Memory B cell (primary cell): ENCODE measurements at regions not wholly inside any gene's neighbourhood (a gene's known extent, or its start where the extent isn't known, plus 50 kb on each side); places are given as distances from the start of the nearest gene placed in this dataset.
"Not testable (repeated sequence)": the region's sequence is repeated elsewhere in the genome, so short reads cannot be mapped to it uniquely, and the experiment has no call there.

Source experiments
- ATAC-seq: fragments of 150-1000 bp; cut with Tn5 transposase; 2 replicates; pipeline ENCODE4 v1.10.0; 2021; ENCODE audit warnings: low read depth, mild to moderate bottlenecking, moderate library complexity
- DNase-seq, 2 donors: peaks; one replicate each; pipeline ENCODE4 v3.0.0; 2022; ENCODE audit warnings: low spot score in 2 of 2
- H3K27ac Mint-ChIP-seq: one replicate; pipeline ENCODE4 v1.8.0; 2022; ENCODE audit warnings: mild to moderate bottlenecking, moderate library complexity, mixed read lengths
- H3K27me3 Mint-ChIP-seq: one replicate; pipeline ENCODE4 v1.8.0; 2022; ENCODE audit warnings: mixed read lengths
- H3K36me3 Mint-ChIP-seq: one replicate; pipeline ENCODE4 v1.8.0; 2022; ENCODE audit warnings: mild to moderate bottlenecking, mixed read lengths
- H3K4me1 Mint-ChIP-seq: one replicate; pipeline ENCODE4 v1.8.0; 2022; ENCODE audit warnings: mixed read lengths
- H3K4me3 Mint-ChIP-seq: one replicate; pipeline ENCODE4 v1.8.0; 2022; ENCODE audit warnings: mild to moderate bottlenecking, moderate library complexity, mixed read lengths
- H3K9me3 Mint-ChIP-seq: one replicate; pipeline ENCODE4 v1.8.0; 2022; ENCODE audit warnings: mixed read lengths

DNA sequence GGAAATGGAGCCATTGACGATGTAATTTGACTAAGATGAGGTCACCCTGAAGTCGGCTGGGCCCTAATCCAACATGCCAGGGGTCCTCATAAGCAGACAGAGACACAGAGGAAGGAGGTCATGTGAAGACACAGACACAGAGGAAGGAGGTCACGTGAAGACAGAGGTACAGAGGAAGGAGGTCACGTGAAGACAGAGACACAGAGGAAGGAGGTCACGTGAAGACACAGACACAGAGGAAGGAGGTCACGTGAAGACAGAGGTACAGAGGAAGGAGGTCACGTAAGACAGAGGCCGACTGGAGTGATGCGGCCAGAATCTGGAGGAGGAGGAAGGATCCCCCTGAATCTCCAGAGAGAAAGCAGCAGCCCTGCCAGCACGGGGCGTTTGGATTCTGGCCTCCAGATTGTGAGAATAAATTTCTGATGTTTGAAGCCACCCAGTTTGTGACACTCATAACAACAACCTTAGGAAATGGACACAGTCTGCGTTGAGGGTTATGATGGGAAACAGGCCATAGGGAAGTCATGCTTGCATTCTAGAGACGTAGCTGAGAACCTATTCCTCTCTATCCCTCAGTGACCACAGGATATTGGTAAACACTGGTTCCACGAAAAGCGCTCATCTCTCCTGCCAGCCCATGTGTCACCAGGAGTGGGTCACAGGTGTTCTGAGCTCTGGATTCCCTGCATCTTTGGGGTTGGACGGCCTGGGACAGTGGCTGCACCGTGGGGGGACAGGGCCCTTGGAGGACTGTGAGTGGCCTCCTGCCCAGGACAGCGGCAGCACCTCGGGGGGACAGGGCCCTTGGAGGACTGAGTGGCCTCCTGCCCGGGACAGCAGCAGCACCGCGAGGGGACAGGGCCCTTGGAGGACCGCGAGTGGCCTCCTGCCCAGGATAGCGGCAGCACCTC is 108.5 kb downstream of the SOX1 start:
- ATAC-seq (no peak), DNase-seq (no peak)
- H3K4me3 Mint-ChIP-seq: no peak overlapping the region
- H3K4me1 Mint-ChIP-seq: no peaks in the 10 kb centered on the region
- no peaks in the 10 kb centered on the region for H3K36me3 Mint-ChIP-seq
- H3K9me3 Mint-ChIP-seq: peaks cover 5% of the 10 kb centered on the region
- peaks cover 6% of the 10 kb centered on the region for H3K27me3 Mint-ChIP-seq
- no peak overlapping the region for H3K27ac Mint-ChIP-seq

DNA sequence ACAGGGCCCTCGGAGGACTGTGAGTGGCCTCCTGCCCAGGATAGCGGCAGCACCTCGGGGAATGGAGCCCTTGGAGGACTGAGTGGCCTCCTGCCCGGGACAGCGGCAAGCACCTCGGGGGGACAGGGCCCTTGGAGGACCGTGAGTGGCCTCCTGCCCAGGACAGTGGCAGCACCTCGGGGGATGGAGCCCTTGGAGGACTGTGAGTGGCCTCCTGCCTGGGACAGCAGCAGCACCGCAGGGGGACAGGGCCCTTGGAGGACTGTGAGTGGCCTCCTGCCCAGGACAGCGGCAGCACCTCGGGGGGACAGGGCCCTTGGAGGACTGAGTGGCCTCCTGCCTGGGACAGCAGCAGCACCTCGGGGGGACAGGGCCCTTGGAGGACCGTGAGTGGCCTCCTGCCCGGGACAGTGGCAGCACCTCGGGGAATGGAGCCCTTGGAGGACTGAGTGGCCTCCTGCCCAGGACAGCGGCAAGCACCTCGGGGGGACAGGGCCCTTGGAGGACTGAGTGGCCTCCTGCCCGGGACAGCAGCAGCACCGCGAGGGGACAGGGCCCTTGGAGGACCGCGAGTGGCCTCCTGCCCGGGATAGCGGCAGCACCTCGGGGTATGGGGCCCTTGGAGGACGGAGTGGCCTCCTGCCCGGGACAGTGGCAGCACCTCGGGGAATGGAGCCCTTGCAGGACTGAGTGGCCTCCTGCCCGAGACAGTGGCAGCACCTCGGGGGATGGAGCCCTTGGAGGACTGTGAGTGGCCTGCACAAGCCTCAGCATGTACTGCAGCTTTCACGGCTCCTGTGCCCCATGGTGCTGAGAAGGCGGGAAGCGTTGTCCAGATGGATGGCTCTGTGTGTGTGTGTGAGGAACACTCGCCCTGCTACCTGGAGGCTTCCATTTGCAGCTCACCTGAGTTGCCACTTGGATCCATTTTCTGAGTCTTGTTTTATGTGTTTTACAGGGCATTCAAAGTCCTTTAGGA is 109.5 kb downstream of the SOX1 start:
- not testable (repeated sequence) for H3K4me1 Mint-ChIP-seq, ATAC-seq, H3K4me3 Mint-ChIP-seq, H3K27me3 Mint-ChIP-seq, H3K27ac Mint-ChIP-seq, H3K9me3 Mint-ChIP-seq, H3K36me3 Mint-ChIP-seq, DNase-seq

DNA sequence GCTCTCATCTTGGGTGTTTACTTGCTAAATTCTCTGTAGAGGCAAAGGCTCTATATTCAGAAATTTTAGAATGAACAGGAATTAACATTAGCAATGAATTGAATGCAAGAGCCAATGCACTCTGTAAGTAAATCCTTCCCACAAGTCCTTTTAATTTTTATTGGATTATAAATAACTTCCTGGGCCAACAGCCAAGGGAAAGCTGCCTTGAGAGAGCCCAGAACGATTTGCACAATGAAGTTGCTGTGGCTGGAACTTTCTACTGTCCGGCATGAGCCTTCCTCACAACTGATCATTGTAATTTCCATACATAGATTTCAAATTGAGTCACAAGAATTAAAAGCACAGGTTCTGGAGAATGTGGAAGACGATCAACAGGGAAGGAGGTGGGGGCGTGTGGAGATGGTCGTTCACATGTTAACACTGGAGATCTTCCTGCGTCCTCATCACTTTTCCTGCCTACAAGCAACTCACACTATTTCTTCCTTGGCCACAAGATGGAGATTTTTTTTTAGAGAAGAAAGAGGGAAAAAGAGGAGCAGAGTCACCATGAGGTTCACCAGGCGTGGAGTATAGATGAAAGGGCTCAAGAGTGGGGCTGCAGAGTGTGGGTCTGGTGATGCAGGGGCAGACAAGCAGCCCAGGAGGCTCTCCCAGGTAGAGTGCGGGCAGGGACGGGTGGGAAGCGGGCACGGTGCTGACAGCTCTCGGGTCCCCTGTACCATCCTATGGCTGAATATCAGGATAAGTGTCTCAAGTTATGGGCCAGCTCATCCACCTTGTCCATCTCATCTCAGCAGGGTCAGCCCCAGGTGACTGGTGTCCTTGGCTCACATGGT is 110.7 kb downstream of the SOX1 start:
- ATAC-seq (no peak), DNase-seq (no peak)
- peaks cover 2% of the 10 kb centered on the region for H3K27me3 Mint-ChIP-seq
- H3K36me3 Mint-ChIP-seq: no peaks in the 10 kb centered on the region
- H3K9me3 Mint-ChIP-seq: peaks cover 4% of the 10 kb centered on the region
- no peaks in the 10 kb centered on the region for H3K4me1 Mint-ChIP-seq
- H3K27ac Mint-ChIP-seq: no peak overlapping the region
- H3K4me3 Mint-ChIP-seq: no peak overlapping the region

DNA sequence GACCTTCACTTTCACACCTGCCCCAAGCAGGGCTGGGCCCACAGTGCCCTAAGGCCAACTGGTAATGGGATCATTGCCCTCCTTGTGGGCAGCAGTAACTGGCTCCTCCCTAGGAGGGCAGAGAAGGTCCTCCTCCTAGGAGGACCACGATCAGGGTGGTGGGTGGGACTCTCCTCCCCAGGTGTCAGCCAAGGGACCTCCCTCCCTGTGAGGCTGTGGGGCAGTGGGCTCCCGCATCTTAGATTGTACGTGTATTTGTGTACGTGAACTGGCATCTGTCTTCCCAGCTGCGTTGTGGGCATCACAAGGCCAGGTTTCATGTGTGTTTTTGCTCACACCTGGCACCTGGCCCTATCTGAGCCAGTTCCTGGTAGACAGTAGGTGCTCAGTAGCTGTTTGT is 111.8 kb downstream of the SOX1 start:
- Mint-ChIP-seq H3K36me3 (no peaks in the 10 kb centered on the region), H3K4me3 (no peak overlapping the region), H3K4me1 (no peaks in the 10 kb centered on the region), H3K27me3 (peaks cover 2% of the 10 kb centered on the region), H3K9me3 (peaks cover 3% of the 10 kb centered on the region), H3K27ac (no peak overlapping the region)
- no peak for ATAC-seq
- DNase-seq: no peak

DNA sequence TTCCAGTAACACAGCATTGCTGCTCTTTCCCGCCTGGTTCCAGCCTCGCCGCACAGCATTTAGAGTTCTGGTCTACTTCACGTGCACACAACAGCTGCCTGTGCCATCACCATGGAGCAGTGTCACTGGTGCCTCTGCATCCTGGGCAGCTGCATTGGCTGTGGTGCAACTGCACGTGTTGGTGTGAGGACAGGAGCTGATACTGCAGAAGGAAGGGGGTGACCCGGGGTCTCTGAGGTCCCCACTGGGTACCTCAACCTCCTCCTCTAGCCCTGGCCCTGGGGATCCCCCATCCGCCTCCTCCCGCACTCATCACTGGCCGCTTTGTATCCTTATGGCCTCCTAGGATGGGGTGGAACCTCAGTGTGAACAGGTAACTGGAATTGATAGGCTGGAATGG is 112.5 kb downstream of the SOX1 start:
- no peak for ATAC-seq
- no peak overlapping the region for H3K27ac Mint-ChIP-seq
- H3K36me3 Mint-ChIP-seq: no peaks in the 10 kb centered on the region
- H3K9me3 Mint-ChIP-seq: peaks cover 2% of the 10 kb centered on the region
- DNase-seq: no peak
- peaks cover 2% of the 10 kb centered on the region for H3K27me3 Mint-ChIP-seq
- no peak overlapping the region for H3K4me3 Mint-ChIP-seq
- H3K4me1 Mint-ChIP-seq: no peaks in the 10 kb centered on the region

DNA sequence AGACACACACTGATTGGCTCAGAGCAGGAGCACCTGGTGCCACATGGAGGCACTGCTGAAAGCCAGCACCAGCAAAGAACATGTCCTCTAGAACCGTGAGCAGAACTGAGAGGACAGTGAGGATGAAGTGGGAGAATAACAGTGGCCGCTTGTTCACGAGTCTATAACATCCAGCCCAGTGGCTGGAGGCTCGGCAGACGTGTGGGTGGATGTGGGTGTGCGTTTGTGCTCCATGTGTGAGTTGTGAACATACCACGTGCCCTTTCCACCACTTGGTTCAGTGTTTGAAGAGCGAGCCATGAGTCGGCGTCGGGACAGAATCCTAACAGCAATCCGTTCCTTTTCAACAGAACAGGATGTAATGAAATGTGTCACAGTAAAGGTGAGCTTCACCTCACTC is 113.0 kb downstream of the SOX1 start:
- Mint-ChIP-seq H3K4me1 (no peaks in the 10 kb centered on the region), H3K27ac (no peak overlapping the region), H3K4me3 (no peak overlapping the region), H3K36me3 (no peaks in the 10 kb centered on the region), H3K27me3 (peaks cover 2% of the 10 kb centered on the region), H3K9me3 (peaks cover 2% of the 10 kb centered on the region)
- no peak for DNase-seq
- no peak for ATAC-seq

DNA sequence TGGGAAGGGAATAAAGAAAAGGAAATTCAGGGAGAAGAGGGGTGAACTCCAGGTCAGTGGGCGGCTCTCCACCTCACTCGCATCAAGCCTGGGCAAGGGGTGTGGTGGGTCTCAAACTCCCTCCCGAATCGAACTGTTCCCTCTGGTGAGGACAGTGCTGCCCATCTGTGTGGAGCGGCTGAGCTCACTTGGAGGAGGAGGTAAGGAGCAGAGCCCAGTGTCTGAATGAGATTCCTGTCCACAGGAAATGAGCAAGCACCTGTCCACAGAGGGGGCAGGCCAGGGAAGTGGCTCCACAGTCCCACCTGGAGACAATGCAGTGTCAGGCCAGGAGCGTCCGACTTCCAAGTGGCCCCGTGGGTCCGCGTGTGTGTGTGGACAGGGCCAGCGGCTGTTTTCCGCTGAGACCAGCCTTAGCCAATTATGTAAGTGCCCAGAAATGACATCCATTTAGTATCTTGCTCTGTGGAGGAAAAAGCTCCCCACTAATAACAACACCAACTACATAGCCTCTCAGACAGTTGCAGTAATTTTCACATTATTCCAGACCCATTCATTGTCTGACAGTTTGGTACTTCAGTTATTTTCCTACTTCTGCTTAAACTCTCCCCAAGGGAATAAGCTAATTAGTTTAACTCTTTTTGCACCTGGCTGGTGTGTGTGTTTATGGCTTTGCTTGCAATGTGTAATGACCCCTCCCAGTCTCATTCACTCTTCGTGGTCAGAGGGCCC is 114.6 kb downstream of the SOX1 start:
- no peak overlapping the region for H3K27ac Mint-ChIP-seq
- no peak overlapping the region for H3K4me3 Mint-ChIP-seq
- no peaks in the 10 kb centered on the region for H3K36me3 Mint-ChIP-seq
- DNase-seq: no peak
- H3K9me3 Mint-ChIP-seq: peaks cover 3% of the 10 kb centered on the region
- no peak for ATAC-seq
- H3K4me1 Mint-ChIP-seq: no peaks in the 10 kb centered on the region
- H3K27me3 Mint-ChIP-seq: no peaks in the 10 kb centered on the region

DNA sequence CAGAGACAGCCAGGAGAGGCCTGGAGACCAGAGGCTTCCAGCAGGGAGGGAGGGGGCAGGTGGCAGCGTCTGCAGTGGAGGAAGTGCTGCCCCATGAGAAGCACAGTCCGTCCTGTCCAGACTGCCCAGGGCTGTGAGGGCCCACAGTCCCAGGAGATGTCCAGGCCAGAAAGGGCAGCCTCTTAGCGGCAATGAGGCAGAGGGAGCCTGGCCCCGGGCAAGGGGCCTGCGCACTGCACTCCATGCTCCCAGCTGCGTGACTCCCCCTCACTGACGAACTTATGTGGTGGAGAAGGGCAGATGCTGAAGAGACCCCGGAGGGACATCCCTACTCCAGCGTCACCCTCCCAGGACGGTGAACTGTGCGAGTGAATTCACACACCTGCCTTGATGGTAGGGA is 115.3 kb downstream of the SOX1 start:
- H3K4me3 Mint-ChIP-seq: no peak overlapping the region
- no peaks in the 10 kb centered on the region for H3K4me1 Mint-ChIP-seq
- H3K36me3 Mint-ChIP-seq: no peaks in the 10 kb centered on the region
- ATAC-seq: no peak
- no peaks in the 10 kb centered on the region for H3K27me3 Mint-ChIP-seq
- peaks cover 3% of the 10 kb centered on the region for H3K9me3 Mint-ChIP-seq
- DNase-seq: no peak
- H3K27ac Mint-ChIP-seq: no peak overlapping the region

DNA sequence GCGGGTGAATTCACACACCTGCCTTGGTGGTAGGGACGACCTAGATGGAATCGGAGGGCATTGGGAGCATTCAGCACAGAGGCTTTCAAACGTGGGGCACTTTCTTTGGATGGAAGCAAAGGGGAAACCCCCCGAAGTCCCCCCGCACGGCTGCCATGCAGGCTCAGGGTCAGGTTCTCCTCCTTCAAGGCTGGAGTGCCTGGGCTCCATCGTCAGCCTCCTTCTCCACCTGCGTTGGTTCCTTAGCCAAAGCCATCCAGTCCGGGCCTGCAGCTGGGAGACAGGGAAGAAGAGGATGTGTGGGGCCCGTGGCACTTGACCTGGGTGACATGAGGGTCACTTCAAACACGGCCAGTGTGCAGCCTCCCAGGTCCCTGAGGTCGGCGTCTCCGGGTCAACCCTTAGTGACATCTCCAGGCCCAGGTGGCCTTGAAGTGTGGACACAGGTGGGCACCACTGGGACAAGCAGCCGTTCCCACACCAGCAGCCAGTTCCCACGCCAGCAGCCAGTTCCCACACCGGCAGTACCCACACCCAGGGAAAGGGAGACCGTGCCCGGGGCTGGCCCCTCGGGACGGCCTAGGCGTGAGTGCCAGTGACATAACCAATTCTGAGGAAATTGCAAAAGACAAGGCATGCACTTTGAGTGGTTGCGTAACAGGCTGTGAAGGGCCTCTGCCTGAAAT is 116.0 kb downstream of the SOX1 start:
- DNase-seq: no peak
- H3K4me3 Mint-ChIP-seq: no peak overlapping the region
- no peaks in the 10 kb centered on the region for H3K36me3 Mint-ChIP-seq
- H3K4me1 Mint-ChIP-seq: no peaks in the 10 kb centered on the region
- H3K9me3 Mint-ChIP-seq: peaks cover 3% of the 10 kb centered on the region
- ATAC-seq: no peak
- H3K27me3 Mint-ChIP-seq: no peaks in the 10 kb centered on the region
- no peak overlapping the region for H3K27ac Mint-ChIP-seq

DNA sequence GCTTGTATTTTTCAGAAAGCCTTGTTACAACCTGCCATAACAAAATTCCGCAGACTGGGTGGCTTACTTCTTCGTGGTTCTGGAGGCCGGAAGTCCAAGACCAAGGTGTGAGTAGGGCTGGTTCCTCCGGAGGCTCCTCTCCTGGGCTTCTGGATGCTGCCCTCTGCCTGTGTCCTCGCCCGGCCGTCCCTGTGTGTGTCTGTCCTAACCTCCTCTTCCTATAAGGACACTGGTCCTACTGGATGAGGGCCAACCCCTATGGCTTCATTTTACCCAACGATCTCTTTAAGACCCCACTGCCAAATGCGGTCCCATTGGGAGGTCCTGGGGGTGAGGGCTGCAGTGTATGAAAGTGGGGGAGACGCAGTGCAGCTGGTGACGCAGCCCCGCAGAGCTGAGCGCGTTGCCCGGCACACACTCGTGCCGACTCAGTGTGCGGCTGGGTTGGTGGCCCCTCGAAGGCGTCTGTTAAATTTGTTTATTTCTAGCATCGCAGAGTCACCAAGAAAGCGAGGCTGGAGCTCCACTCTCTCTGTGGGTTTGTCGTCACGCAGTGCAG is 116.7 kb downstream of the SOX1 start:
- Mint-ChIP-seq H3K36me3 (no peaks in the 10 kb centered on the region), H3K27ac (no peak overlapping the region), H3K27me3 (no peaks in the 10 kb centered on the region), H3K4me1 (no peaks in the 10 kb centered on the region), H3K9me3 (peaks cover 3% of the 10 kb centered on the region), H3K4me3 (no peak overlapping the region)
- no peak for ATAC-seq
- no peak for DNase-seq

DNA sequence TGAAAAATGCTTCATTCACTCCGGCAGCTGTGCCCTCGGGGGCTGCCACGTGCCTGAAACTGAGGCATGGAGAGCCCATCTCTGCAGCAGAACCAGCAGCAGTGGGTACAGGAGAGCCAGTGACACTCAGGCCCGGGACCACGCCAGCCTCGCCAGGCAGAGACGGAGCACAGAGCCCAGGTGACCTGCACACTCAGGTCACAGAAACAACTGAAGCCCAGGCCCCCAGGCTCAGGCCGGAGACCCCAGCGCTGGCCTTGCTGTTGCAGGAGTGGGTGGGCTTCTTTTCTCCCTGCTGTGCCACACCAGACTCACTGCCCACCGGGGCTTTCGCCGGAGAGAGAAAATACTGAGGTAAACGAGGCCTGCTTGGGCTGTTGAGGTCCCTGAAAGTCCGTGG is 117.3 kb downstream of the SOX1 start:
- DNase-seq: no peak
- Mint-ChIP-seq H3K27ac (no peak overlapping the region), H3K27me3 (no peaks in the 10 kb centered on the region), H3K4me1 (no peaks in the 10 kb centered on the region), H3K4me3 (no peak overlapping the region), H3K9me3 (peaks cover 3% of the 10 kb centered on the region), H3K36me3 (no peaks in the 10 kb centered on the region)
- ATAC-seq: no peak

DNA sequence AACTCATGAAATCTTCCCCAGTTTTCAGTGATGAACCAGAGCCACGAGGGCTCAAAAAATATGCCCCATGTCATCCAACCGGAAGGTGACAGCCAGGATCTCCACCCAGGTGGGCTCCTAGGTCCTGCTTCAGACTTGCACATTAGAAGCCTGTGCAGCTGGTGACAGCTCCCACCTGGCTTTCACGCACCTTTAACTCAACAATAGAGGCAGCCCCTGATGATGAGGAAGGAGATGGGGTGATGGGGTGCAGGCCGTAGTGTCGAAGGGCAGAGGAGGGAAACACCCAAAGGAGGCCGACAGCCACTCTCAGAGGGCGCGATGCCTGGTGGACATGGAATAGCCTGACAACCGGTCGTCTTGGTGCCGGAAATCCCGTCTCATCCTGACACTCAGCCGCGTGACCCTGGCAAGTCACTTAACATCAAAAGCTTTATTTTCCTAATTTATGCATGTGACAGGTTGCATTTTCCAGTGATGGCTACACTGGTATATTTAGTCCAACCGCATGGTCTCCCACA is 118.0 kb downstream of the SOX1 start:
- DNase-seq: no peak
- no peaks in the 10 kb centered on the region for H3K27me3 Mint-ChIP-seq
- H3K9me3 Mint-ChIP-seq: peaks cover 3% of the 10 kb centered on the region
- no peaks in the 10 kb centered on the region for H3K36me3 Mint-ChIP-seq
- no peaks in the 10 kb centered on the region for H3K4me1 Mint-ChIP-seq
- no peak overlapping the region for H3K4me3 Mint-ChIP-seq
- ATAC-seq: no peak
- H3K27ac Mint-ChIP-seq: no peak overlapping the region
